ENCODE measurements at regions not wholly inside any gene's neighbourhood (a gene's known extent, or its start where the extent isn't known, plus 50 kb on each side); places are given as distances from the start of the nearest gene placed in this dataset.

- no peak overlapping the region for H3K27ac Mint-ChIP-seq
- no peaks in the 10 kb centered on the region for H3K27me3 Mint-ChIP-seq
- H3K4me1 Mint-ChIP-seq (ENCODE audit: low read depth): peaks cover 6% of the 10 kb centered on the region
- TF ChIP-seq CTCF (IDR thresholded peaks at IDR 0.05; ENCODE audit: unreplicated experiment): no peak
- DNase-seq (ENCODE audit: low spot score, unreplicated experiment): no peak
- no peak overlapping the region for H3K4me3 Mint-ChIP-seq (ENCODE audit: low read depth)
- H3K36me3 Mint-ChIP-seq (ENCODE audit: insufficient read depth): no peaks in the 10 kb centered on the region
- no peaks in the 10 kb centered on the region for H3K9me3 Mint-ChIP-seq (ENCODE audit: low read depth)
Observed at GRCh38 chr1:199205740-199206441, 567.1 kb downstream of the PTPRC start.

- no peak for TF ChIP-seq CTCF (IDR thresholded peaks at IDR 0.05; ENCODE audit: unreplicated experiment)
- Mint-ChIP-seq H3K4me3 (ENCODE audit: low read depth) (no peak overlapping the region), H3K4me1 (ENCODE audit: low read depth) (peaks cover 1% of the 10 kb centered on the region)
Observed at GRCh38 chr1:199208847-199209246, 570.0 kb downstream of the PTPRC start.

GRCh38 chr1:199218065-199218464 is 579.2 kb downstream of the PTPRC start:
- Mint-ChIP-seq H3K4me1 (ENCODE audit: low read depth) (no peaks in the 10 kb centered on the region), H3K4me3 (ENCODE audit: low read depth) (no peak overlapping the region), H3K36me3 (ENCODE audit: insufficient read depth) (no peaks in the 10 kb centered on the region), H3K9me3 (ENCODE audit: low read depth) (peaks cover 8% of the 10 kb centered on the region), H3K27ac (no peak overlapping the region), H3K27me3 (no peaks in the 10 kb centered on the region)
- no peak for DNase-seq (ENCODE audit: low spot score, unreplicated experiment)
- no peak for TF ChIP-seq CTCF (IDR thresholded peaks at IDR 0.05; ENCODE audit: unreplicated experiment)

More at GRCh38 chr1:199208847-199209246, 570.0 kb downstream of the PTPRC start:
- Mint-ChIP-seq H3K36me3 (ENCODE audit: insufficient read depth) (no peaks in the 10 kb centered on the region), H3K27ac (no peak overlapping the region), H3K9me3 (ENCODE audit: low read depth) (peaks cover 2% of the 10 kb centered on the region), H3K27me3 (no peaks in the 10 kb centered on the region)
- DNase-seq (ENCODE audit: low spot score, unreplicated experiment): no peak

- Mint-ChIP-seq H3K9me3 (ENCODE audit: low read depth) (peaks cover 8% of the 10 kb centered on the region), H3K4me1 (ENCODE audit: low read depth) (no peaks in the 10 kb centered on the region), H3K36me3 (ENCODE audit: insufficient read depth) (no peaks in the 10 kb centered on the region), H3K27me3 (no peaks in the 10 kb centered on the region), H3K4me3 (ENCODE audit: low read depth) (no peak overlapping the region), H3K27ac (no peak overlapping the region)
- no peak for TF ChIP-seq CTCF (IDR thresholded peaks at IDR 0.05; ENCODE audit: unreplicated experiment)
- no peak for DNase-seq (ENCODE audit: low spot score, unreplicated experiment)
Observed at GRCh38 chr1:199218533-199218932, 579.7 kb downstream of the PTPRC start.

GRCh38 chr1:199220031-199220430 is 581.2 kb downstream of the PTPRC start:
- DNase-seq (ENCODE audit: low spot score, unreplicated experiment): no peak
- no peaks in the 10 kb centered on the region for H3K27me3 Mint-ChIP-seq
- H3K9me3 Mint-ChIP-seq (ENCODE audit: low read depth): no peaks in the 10 kb centered on the region
- H3K36me3 Mint-ChIP-seq (ENCODE audit: insufficient read depth): no peaks in the 10 kb centered on the region
- H3K27ac Mint-ChIP-seq: no peak overlapping the region
- TF ChIP-seq CTCF (IDR thresholded peaks at IDR 0.05; ENCODE audit: unreplicated experiment): no peak
- no peaks in the 10 kb centered on the region for H3K4me1 Mint-ChIP-seq (ENCODE audit: low read depth)
- no peak overlapping the region for H3K4me3 Mint-ChIP-seq (ENCODE audit: low read depth)
